Type B pancreatic cell (in vitro differentiated cells): ENCODE measurements at regions not wholly inside any gene's neighbourhood (a gene's known extent, or its start where the extent isn't known, plus 50 kb on each side); places are given as distances from the start of the nearest gene placed in this dataset.

Source experiments
- DNase-seq: peaks from one replicate; pipeline ENCODE4 v3.0.0; 2021; ENCODE audit warnings: mixed read lengths; ENCODE audit not compliant: unreplicated experiment; ENCODE audit errors: extremely low spot score
- H3K27ac Mint-ChIP-seq: 2 replicates; pipeline ENCODE4 v1.8.0; 2021; ENCODE audit warnings: mild to moderate bottlenecking, mixed read lengths
- H3K27me3 Mint-ChIP-seq: 2 replicates; pipeline ENCODE4 v1.8.0; 2021; ENCODE audit warnings: mixed read lengths
- H3K36me3 Mint-ChIP-seq: 2 replicates; pipeline ENCODE4 v1.8.0; 2021; ENCODE audit warnings: mixed read lengths
- H3K4me1 Mint-ChIP-seq: one replicate; pipeline ENCODE4 v1.8.0; 2021; ENCODE audit warnings: mixed read lengths; ENCODE audit not compliant: unreplicated experiment
- H3K4me3 Mint-ChIP-seq: 2 replicates; pipeline ENCODE4 v1.8.0; 2021; ENCODE audit warnings: mild to moderate bottlenecking, mixed read lengths
- H3K9me3 Mint-ChIP-seq: 2 replicates; pipeline ENCODE4 v1.8.0; 2021; ENCODE audit warnings: mixed read lengths
- TF ChIP-seq, protein P1 (sequence below): fragments of 200-600 bp; sonication (generic); conservative IDR thresholded peaks from 2 replicates; pipeline ENCODE4 v1.5.0; 2021; ENCODE audit warnings: antibody characterized with exemption, mild to moderate bottlenecking

DNA sequence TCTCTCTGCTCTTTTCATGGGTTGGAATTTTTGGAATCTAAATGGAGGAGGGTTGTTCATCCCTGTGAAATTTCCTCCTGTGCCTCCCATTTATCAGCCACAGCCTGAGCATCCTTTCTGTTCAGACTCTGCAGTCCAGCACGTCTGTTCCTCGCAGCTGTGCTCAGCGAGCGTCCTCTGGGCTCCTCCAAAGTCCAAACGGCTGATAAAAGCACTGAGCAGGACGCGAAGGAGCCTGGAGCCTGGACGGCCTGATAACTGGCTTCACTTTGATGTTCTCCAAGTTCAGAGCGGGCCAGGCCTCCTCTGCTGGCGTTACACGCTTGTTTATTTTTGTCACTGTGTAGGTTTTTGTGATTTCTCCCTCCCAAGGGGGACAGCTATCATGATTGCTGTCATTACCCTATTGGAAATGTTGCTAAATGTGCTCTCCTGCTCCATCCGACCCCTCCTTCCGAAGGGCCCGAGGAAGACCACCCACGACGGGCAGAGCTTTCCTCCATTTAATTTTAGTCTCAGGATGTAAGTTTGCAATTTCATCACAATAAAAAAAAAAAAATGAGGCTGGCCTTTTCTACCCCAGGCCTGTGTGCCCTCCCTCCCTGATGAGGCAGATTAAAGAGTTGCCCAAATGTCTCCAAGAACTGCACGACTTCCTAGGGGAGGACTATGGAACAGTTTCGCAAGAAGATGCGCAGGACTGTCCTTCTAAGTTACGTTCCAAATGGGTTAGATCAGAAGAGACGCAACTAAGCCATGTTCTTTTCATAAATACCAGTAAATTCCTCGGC lies 290.5 kb upstream of the FOXF1 start:
- Mint-ChIP-seq H3K27ac (no peak overlapping the region), H3K9me3 (no peaks in the 10 kb centered on the region), H3K4me3 (no peak overlapping the region), H3K27me3 (peaks cover 48% of the 10 kb centered on the region), H3K36me3 (no peaks in the 10 kb centered on the region), H3K4me1 (peaks cover 21% of the 10 kb centered on the region)
- no peak for DNase-seq
- TF ChIP-seq, protein P1, sequence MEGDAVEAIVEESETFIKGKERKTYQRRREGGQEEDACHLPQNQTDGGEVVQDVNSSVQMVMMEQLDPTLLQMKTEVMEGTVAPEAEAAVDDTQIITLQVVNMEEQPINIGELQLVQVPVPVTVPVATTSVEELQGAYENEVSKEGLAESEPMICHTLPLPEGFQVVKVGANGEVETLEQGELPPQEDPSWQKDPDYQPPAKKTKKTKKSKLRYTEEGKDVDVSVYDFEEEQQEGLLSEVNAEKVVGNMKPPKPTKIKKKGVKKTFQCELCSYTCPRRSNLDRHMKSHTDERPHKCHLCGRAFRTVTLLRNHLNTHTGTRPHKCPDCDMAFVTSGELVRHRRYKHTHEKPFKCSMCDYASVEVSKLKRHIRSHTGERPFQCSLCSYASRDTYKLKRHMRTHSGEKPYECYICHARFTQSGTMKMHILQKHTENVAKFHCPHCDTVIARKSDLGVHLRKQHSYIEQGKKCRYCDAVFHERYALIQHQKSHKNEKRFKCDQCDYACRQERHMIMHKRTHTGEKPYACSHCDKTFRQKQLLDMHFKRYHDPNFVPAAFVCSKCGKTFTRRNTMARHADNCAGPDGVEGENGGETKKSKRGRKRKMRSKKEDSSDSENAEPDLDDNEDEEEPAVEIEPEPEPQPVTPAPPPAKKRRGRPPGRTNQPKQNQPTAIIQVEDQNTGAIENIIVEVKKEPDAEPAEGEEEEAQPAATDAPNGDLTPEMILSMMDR, result no peak

DNA sequence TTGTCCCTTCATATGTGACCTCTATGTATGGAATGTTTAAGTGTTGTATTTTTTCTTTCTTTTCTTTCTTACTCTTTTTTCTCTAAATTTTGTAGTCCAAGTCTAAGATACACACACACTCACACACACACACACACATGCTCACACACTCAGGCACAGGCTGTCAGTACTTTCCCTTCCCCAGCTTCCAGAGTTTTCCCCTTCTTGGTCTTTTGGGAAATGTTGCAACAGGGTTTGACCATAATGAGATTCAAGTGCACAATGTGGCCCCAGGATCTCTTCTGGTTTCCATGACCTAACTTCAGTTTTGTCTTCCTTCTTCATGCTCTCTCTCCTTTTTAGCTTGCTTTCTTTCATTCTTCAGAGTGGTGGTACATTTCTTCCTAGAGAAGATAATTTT lies 289.8 kb upstream of the FOXF1 start:
- TF ChIP-seq, protein P1, result no peak
- DNase-seq, result no peak
- Mint-ChIP-seq H3K9me3 (no peaks in the 10 kb centered on the region), H3K36me3 (no peaks in the 10 kb centered on the region), H3K27ac (no peak overlapping the region), H3K4me3 (no peak overlapping the region), H3K27me3 (peaks cover 44% of the 10 kb centered on the region), H3K4me1 (peaks cover 19% of the 10 kb centered on the region)

DNA sequence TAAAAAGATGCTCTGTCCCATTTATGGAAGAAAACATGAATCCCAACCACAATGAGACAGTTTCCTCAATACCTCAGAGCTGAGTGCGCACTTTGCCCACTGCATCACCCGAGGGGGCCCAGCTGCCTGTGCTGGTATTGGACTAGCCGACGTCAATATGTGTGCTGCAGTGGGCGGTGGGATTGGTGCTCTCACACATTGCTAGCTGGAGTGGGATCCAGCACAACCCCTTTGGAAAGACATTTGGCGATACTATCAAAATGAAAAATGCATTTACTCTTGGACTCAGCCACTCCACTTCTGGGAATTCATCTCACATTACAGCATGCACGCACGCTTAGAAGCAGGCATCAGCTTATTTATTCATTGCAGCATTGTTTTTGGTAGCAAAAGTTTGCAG lies 289.2 kb upstream of the FOXF1 start:
- Mint-ChIP-seq H3K9me3 (no peaks in the 10 kb centered on the region), H3K27ac (no peak overlapping the region), H3K4me3 (no peak overlapping the region), H3K36me3 (no peaks in the 10 kb centered on the region), H3K4me1 (peaks cover 17% of the 10 kb centered on the region), H3K27me3 (peaks cover 41% of the 10 kb centered on the region)
- TF ChIP-seq, protein P1, result no peak
- DNase-seq, result no peak

DNA sequence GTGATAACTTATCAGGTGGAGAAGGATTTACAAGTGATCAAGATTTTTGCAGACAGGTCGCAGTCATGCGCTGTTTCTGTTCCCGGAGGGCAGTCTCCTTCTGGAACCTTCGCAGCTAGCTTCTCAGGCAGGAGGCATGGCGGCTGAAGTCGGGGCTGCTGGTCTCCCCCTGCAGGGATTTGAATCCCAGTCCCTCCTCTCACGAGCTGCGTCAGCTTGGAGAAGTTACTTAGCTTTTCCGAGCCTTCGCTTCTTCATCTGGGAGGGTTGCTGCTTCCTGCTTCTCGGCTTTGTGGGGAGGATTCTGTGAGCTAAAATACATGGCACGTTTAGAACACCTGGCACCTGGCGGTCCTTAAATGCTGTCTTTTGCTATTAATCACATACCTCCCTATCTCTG lies 287.8 kb upstream of the FOXF1 start:
- TF ChIP-seq, protein P1, result no peak
- Mint-ChIP-seq H3K27ac (no peak overlapping the region), H3K27me3 (peaks cover 43% of the 10 kb centered on the region), H3K36me3 (no peaks in the 10 kb centered on the region), H3K4me3 (no peak overlapping the region), H3K4me1 (peaks cover 19% of the 10 kb centered on the region), H3K9me3 (no peaks in the 10 kb centered on the region)
- DNase-seq, result no peak

DNA sequence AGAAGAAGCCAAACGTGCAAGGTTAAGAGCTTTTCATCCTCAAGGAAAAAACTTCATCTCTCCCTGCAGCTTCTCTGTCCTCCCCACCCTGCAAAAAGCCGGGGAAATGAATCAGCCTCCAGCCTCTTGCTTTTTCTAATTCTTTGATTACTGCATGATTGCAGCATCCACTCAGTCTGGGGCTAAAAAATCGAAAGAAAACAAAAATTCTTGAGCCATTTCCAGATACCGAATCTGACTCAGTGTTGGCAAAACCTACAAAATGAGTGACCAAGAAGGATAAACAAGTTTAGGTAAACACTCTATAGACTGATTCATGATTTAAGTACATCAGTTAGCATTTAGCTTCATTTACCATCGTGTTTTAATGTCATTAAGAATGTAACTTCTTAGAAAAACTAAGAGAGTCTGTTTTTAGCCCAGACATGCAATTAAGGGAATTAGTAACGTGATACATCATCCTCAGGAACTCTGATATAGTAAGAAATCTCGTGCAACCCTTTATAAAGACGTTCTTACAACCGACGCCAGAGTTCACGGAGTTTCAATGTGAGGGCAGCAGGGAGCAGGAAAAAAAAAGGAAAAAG lies 287.3 kb upstream of the FOXF1 start:
- H3K4me1 Mint-ChIP-seq, result peaks cover 22% of the 10 kb centered on the region
- TF ChIP-seq, protein P1, result no peak
- DNase-seq, result no peak
- peak overlapping the region; percentile 48 for H3K4me3 Mint-ChIP-seq
- no peaks in the 10 kb centered on the region for H3K36me3 Mint-ChIP-seq
- peaks cover 47% of the 10 kb centered on the region for H3K27me3 Mint-ChIP-seq
- no peaks in the 10 kb centered on the region for H3K9me3 Mint-ChIP-seq
- H3K27ac Mint-ChIP-seq, result no peak overlapping the region
